Frontal cortex (tissue), 3 donors: ENCODE measurements at regions not wholly inside any gene's neighbourhood (a gene's known extent, or its start where the extent isn't known, plus 50 kb on each side); places are given as distances from the start of the nearest gene placed in this dataset.
"Not testable (repeated sequence)": the region's sequence is repeated elsewhere in the genome, so short reads cannot be mapped to it uniquely, and the experiment has no call there.

Experiments
- DNase-seq, 2 donors: peaks; one replicate each; pipeline ENCODE4 v3.0.0; 2012; ENCODE audit warnings: low spot score in 2 of 2
- FAIRE-seq: peaks from 2 replicates; lab custom pipeline; 2012; peaks lifted over from hg19 to GRCh38; lab: Jason Lieb, UNC
- donor health status: control.
- donor health status: control.
- donor health status: control.

- DNase-seq (no peak), FAIRE-seq (no peak)
These were observed 432.7 kb upstream of the NFE2L3 start for GRCh38 chr7:25719190-25719896.

GRCh38 chr7:25720427-25720826, 431.6 kb upstream of the NFE2L3 start:
- DNase-seq (no peak), FAIRE-seq (no peak)

- no peak for DNase-seq
- FAIRE-seq: no peak
These were observed 429.1 kb upstream of the NFE2L3 start for GRCh38 chr7:25722856-25723255.

GRCh38 chr7:25725451-25725850, 426.5 kb upstream of the NFE2L3 start:
- no peak for FAIRE-seq
- DNase-seq: no peak

GRCh38 chr7:25726170-25726780, 425.7 kb upstream of the NFE2L3 start:
- FAIRE-seq (no peak), DNase-seq (no peak)

GRCh38 chr7:25726781-25727311, 425.2 kb upstream of the NFE2L3 start:
- FAIRE-seq (no peak), DNase-seq (no peak)

GRCh38 chr7:25727446-25727845, 424.6 kb upstream of the NFE2L3 start:
- DNase-seq (no peak), FAIRE-seq (no peak)

GRCh38 chr7:25727876-25728275, 424.1 kb upstream of the NFE2L3 start:
- FAIRE-seq (no peak), DNase-seq (no peak)

- no peak for FAIRE-seq
- DNase-seq: no peak
These were observed 420.7 kb upstream of the NFE2L3 start for GRCh38 chr7:25731068-25731845.

- FAIRE-seq: no peak
- no peak for DNase-seq
These were observed 420.2 kb upstream of the NFE2L3 start for GRCh38 chr7:25731846-25732245.

- FAIRE-seq (no peak), DNase-seq (no peak)
These were observed 419.2 kb upstream of the NFE2L3 start for GRCh38 chr7:25732766-25733217.

GRCh38 chr7:25735674-25736242, 416.2 kb upstream of the NFE2L3 start:
- FAIRE-seq (no peak), DNase-seq (no peak)

GRCh38 chr7:25738528-25738927, 413.5 kb upstream of the NFE2L3 start:
- DNase-seq (no peak), FAIRE-seq (no peak)

GRCh38 chr7:25739143-25739542, 412.9 kb upstream of the NFE2L3 start:
- DNase-seq: no peak
- FAIRE-seq: no peak

GRCh38 chr7:25742316-25742715, 409.7 kb upstream of the NFE2L3 start:
- DNase-seq (no peak), FAIRE-seq (no peak)

GRCh38 chr7:25743670-25744451, 408.1 kb upstream of the NFE2L3 start:
- not testable (repeated sequence) for FAIRE-seq, DNase-seq

GRCh38 chr7:25750744-25751508, 401.1 kb upstream of the NFE2L3 start:
- DNase-seq (no peak), FAIRE-seq (no peak)

- FAIRE-seq: no peak
These were observed 399.8 kb upstream of the NFE2L3 start for GRCh38 chr7:25752154-25752553.

More at GRCh38 chr7:25752154-25752553, 399.8 kb upstream of the NFE2L3 start:
- no peak for DNase-seq
